Esophagus muscularis mucosa (tissue), 4 donors: ENCODE measurements at regions not wholly inside any gene's neighbourhood (a gene's known extent, or its start where the extent isn't known, plus 50 kb on each side); places are given as distances from the start of the nearest gene placed in this dataset.

Experiments
- DNase-seq: peaks from one replicate; pipeline ENCODE4 v3.0.0-alpha.2; 2017; ENCODE audit errors: extremely low spot score
- H3K27ac ChIP-seq, 4 donors: fragments of 200-600 bp; sonication (generic); replicated peaks in 1 of 4; 1 replicate in 3 of 4; 2 replicates in 1 of 4; pipeline ENCODE4 v1.5.1; 2016 to 2019; ENCODE audit warnings: mild to moderate bottlenecking in 1 of 4
- H3K27me3 ChIP-seq, 4 donors: fragments of 200-600 bp; sonication (generic); one replicate each; pipeline versions ENCODE4 v1.5.1 to v1.6.0; 2016 to 2019
- H3K36me3 ChIP-seq, 4 donors: fragments of 200-600 bp; sonication (generic); one replicate each; pipeline ENCODE4 v1.5.1; 2016 to 2019
- H3K4me1 ChIP-seq, 4 donors: fragments of 200-600 bp; sonication (generic); one replicate each; pipeline ENCODE4 v1.5.1; 2016 to 2019
- H3K4me3 ChIP-seq, 4 donors: fragments of 200-600 bp; sonication (generic); 1 replicate in 2 of 4; 2 replicates in 2 of 4; pipeline ENCODE4 v1.5.1; 2016 to 2019; ENCODE audit warnings: mild to moderate bottlenecking in 4 of 4, moderate library complexity in 1 of 4
- H3K9me3 ChIP-seq, 4 donors: fragments of 200-600 bp; sonication (generic); 1 replicate in 3 of 4; 2 replicates in 1 of 4; pipeline ENCODE4 v1.5.1; 2016 to 2019
- CTCF ChIP-seq, 3 experiments: fragments of 200-600 bp in 2 of 3; fragments of 450-650 bp in 1 of 3; sonication (generic) in 2 of 3; IDR thresholded peaks; one replicate each; pipeline ENCODE4 v1.5.1; 2017 to 2019; ENCODE audit warnings: antibody characterized with exemption in 3 of 3, mild to moderate bottlenecking in 2 of 3, moderate library complexity in 1 of 3
- EP300 ChIP-seq: sonication (generic); formaldehyde crosslinking; IDR thresholded peaks from one replicate; pipeline ENCODE4 v1.6.1; 2017; ENCODE audit warnings: antibody characterized with exemption
- POLR2A ChIP-seq: fragments of 450-650 bp; IDR thresholded peaks from one replicate; pipeline ENCODE4 v1.6.1; 2017; ENCODE audit warnings: antibody characterized with exemption, moderate library complexity, mild to moderate bottlenecking, low read depth
- POLR2AphosphoS5 ChIP-seq, 2 donors: sonication (generic); formaldehyde crosslinking; IDR thresholded peaks; one replicate each; pipeline ENCODE4 v1.6.1; 2017; ENCODE audit warnings: antibody characterized with exemption in 2 of 2
- WGBS: methylation state at CpG from one replicate; pipeline ENCODE4 v1.1.5; 2018; 5-methylcytosine and 5-hydroxymethylcytosine counted together
- intact Hi-C: fragments of 100-400 bp; cut with DNase I; formaldehyde crosslinking; loops from one replicate; pipeline ENCODE4 v1.15.1; 2023

GRCh38 chr13:88602786-88603777 is 931.9 kb downstream of the SLITRK5 start:
- Histone ChIP-seq H3K4me3 (no peak overlapping the region), H3K27ac (no peak overlapping the region), H3K27me3 (no peaks in the 10 kb centered on the region), H3K9me3 (peaks cover 0 to 5% (median 0%) of the 10 kb centered on the region in 4 donors), H3K4me1 (no peaks in the 10 kb centered on the region), H3K36me3 (no peaks in the 10 kb centered on the region)
- intact Hi-C loops, result no loop called here
- WGBS, result 73% methylated on average over 5 of the region's 5 CpGs
- DNase-seq, result no peak
- TF ChIP-seq POLR2AphosphoS5 (IDR thresholded peaks at IDR 0.05) (no peak), CTCF (IDR thresholded peaks at IDR 0.05) (no peak), POLR2A (no peak), EP300 (no peak)

GRCh38 chr13:88617176-88617575 is 946.0 kb downstream of the SLITRK5 start:
- 76% methylated on average over 3 of the region's 3 CpGs for WGBS
- no peak for TF ChIP-seq EP300
- TF ChIP-seq POLR2A, result no peak
- TF ChIP-seq POLR2AphosphoS5 (IDR thresholded peaks at IDR 0.05), result no peak
- no peak for TF ChIP-seq CTCF (IDR thresholded peaks at IDR 0.05)

GRCh38 chr13:88622362-88622973 is 951.3 kb downstream of the SLITRK5 start:
- DNase-seq, result no peak
- 66% methylated on average over 2 of the region's 2 CpGs for WGBS
- no peak overlapping the region for H3K27ac ChIP-seq
- intact Hi-C loops, result no loop called here
- TF ChIP-seq POLR2A (no peak), EP300 (no peak)
- no peaks in the 10 kb centered on the region for H3K27me3 ChIP-seq
- H3K4me1 ChIP-seq, result no peaks in the 10 kb centered on the region
- H3K4me3 ChIP-seq, result no peak overlapping the region
- no peaks in the 10 kb centered on the region for H3K9me3 ChIP-seq
- H3K36me3 ChIP-seq, result no peaks in the 10 kb centered on the region

More at GRCh38 chr13:88617176-88617575, 946.0 kb downstream of the SLITRK5 start:
- no peaks in the 10 kb centered on the region for H3K27me3 ChIP-seq
- no peaks in the 10 kb centered on the region for H3K4me1 ChIP-seq
- no peaks in the 10 kb centered on the region for H3K9me3 ChIP-seq
- no peak overlapping the region for H3K4me3 ChIP-seq
- intact Hi-C loops, result no loop called here
- no peaks in the 10 kb centered on the region for H3K36me3 ChIP-seq
- no peak for DNase-seq
- no peak overlapping the region for H3K27ac ChIP-seq

GRCh38 chr13:88623150-88623549 is 952.0 kb downstream of the SLITRK5 start:
- no peaks in the 10 kb centered on the region for H3K27me3 ChIP-seq
- H3K4me1 ChIP-seq, result no peaks in the 10 kb centered on the region
- intact Hi-C loops, result no loop called here
- H3K36me3 ChIP-seq, result no peaks in the 10 kb centered on the region
- H3K27ac ChIP-seq, result no peak overlapping the region
- TF ChIP-seq POLR2AphosphoS5 (IDR thresholded peaks at IDR 0.05) (no peak), CTCF (IDR thresholded peaks at IDR 0.05) (no peak), EP300 (no peak), POLR2A (no peak)
- H3K9me3 ChIP-seq, result no peaks in the 10 kb centered on the region
- no peak overlapping the region for H3K4me3 ChIP-seq
- DNase-seq, result no peak
- 50% methylated on average over 2 of the region's 2 CpGs for WGBS

- intact Hi-C loops, result no loop called here
- no peaks in the 10 kb centered on the region for H3K9me3 ChIP-seq
- no peaks in the 10 kb centered on the region for H3K36me3 ChIP-seq
- 53% methylated on average over 3 of the region's 3 CpGs for WGBS
- no peak overlapping the region for H3K27ac ChIP-seq
- no peak for DNase-seq
- TF ChIP-seq CTCF (IDR thresholded peaks at IDR 0.05), result no peak
- no peak for TF ChIP-seq EP300
- no peak for TF ChIP-seq POLR2A
- TF ChIP-seq POLR2AphosphoS5 (IDR thresholded peaks at IDR 0.05), result no peak
- no peaks in the 10 kb centered on the region for H3K4me1 ChIP-seq
- no peaks in the 10 kb centered on the region for H3K27me3 ChIP-seq
- no peak overlapping the region for H3K4me3 ChIP-seq
These were observed 955.9 kb downstream of the SLITRK5 start for GRCh38 chr13:88627071-88627470.
